OCI-LY7 (cell line): ENCODE measurements at regions not wholly inside any gene's neighbourhood (a gene's known extent, or its start where the extent isn't known, plus 50 kb on each side); places are given as distances from the start of the nearest gene placed in this dataset.

ENCODE experiments used
- BruUV-seq: library from RNA; stranded (reverse); fragments of 400-500 nt; replicated peaks from 2 replicates; lab custom pipeline; 2021; lab: Mats Ljungman, UMichigan
- CTCF ChIA-PET: fragments of 300-600 bp; sonication (Branson Sonifier 250); formaldehyde crosslinking; loops from one replicate; lab custom pipeline; 2022; ENCODE audit warnings: antibody characterized with exemption; ENCODE audit not compliant: unreplicated experiment; lab: Charles Lee
- POLR2A ChIA-PET: fragments of 300-600 bp; sonication (Branson Sonifier 250); formaldehyde crosslinking; loops from one replicate; lab custom pipeline; 2022; ENCODE audit warnings: antibody characterized with exemption; lab: Charles Lee
- DNase-seq: peaks from one replicate; pipeline ENCODE4 v3.0.0-alpha.2; 2015; ENCODE audit warnings: low spot score
- H2AFZ ChIP-seq: fragments of 200-600 bp; sonication (generic), shearing (Covaris generic); 2 replicates; pipeline ENCODE4 v1.6.1; 2014; ENCODE audit warnings: mild to moderate bottlenecking, antibody characterized with exemption, low read length, moderate library complexity
- H3K27ac ChIP-seq: fragments of 200-600 bp; sonication (generic); 2 replicates; pipeline ENCODE4 v1.5.1; 2014; ENCODE audit warnings: mixed run types, low read depth, mild to moderate bottlenecking, moderate library complexity, low read length, inconsistent platforms; ENCODE audit not compliant: poor library complexity, severe bottlenecking
- H3K36me3 ChIP-seq: fragments of 200-600 bp; sonication (generic); 2 replicates; pipeline ENCODE4 v1.6.1; 2014; ENCODE audit warnings: mild to moderate bottlenecking, antibody characterized with exemption, low read length, moderate library complexity, mixed read lengths; ENCODE audit not compliant: insufficient read depth
- H3K4me1 ChIP-seq: fragments of 200-600 bp; sonication (generic); 2 replicates; pipeline ENCODE4 v1.5.1; 2014; ENCODE audit warnings: mild to moderate bottlenecking, low read length; ENCODE audit not compliant: insufficient read depth, poor library complexity, severe bottlenecking
- H3K4me2 ChIP-seq: fragments of 200-600 bp; sonication (generic); 2 replicates; pipeline ENCODE4 v1.6.1; 2014; ENCODE audit warnings: mild to moderate bottlenecking, low read length
- H3K4me3 ChIP-seq: fragments of 200-600 bp; sonication (generic); 2 replicates; pipeline ENCODE4 v1.5.1; 2014; ENCODE audit warnings: mild to moderate bottlenecking, low read depth, low read length; ENCODE audit not compliant: poor library complexity, severe bottlenecking
- H3K79me2 ChIP-seq: fragments of 200-600 bp; sonication (generic); 2 replicates; pipeline ENCODE4 v1.6.1; 2016; ENCODE audit warnings: low read depth, mild to moderate bottlenecking, low read length, moderate library complexity, mixed read lengths; ENCODE audit not compliant: insufficient read depth
- H3K9me2 ChIP-seq: fragments of 200-600 bp; sonication (generic); 2 replicates; pipeline ENCODE4 v1.6.1; 2016; ENCODE audit warnings: mild to moderate bottlenecking, low read length, mixed read lengths; ENCODE audit not compliant: insufficient read depth
- H3K9me3 ChIP-seq: fragments of 200-600 bp; sonication (generic); 2 replicates; pipeline ENCODE4 v1.6.1; 2014; ENCODE audit warnings: mild to moderate bottlenecking, mixed run types, low read length, mixed read lengths
- H4K20me1 ChIP-seq: fragments of 200-600 bp; sonication (generic); 2 replicates; pipeline ENCODE4 v1.6.1; 2014; ENCODE audit warnings: mild to moderate bottlenecking, antibody characterized with exemption, low read length, moderate library complexity, mixed read lengths; ENCODE audit not compliant: insufficient read depth
- CTCF ChIP-seq: fragments of 200-600 bp; sonication (generic); conservative IDR thresholded peaks from 2 replicates; pipeline ENCODE4 v1.5.1; 2014; ENCODE audit warnings: mild to moderate bottlenecking, antibody characterized with exemption, low read length, moderate library complexity, mixed read lengths
- EZH2phosphoT487 ChIP-seq: fragments of 200-600 bp; sonication (generic); IDR thresholded peaks from 2 replicates; pipeline ENCODE4 v1.6.1; 2018; ENCODE audit warnings: low read depth, borderline replicate concordance, mild to moderate bottlenecking, mixed run types, antibody characterized with exemption, low read length, moderate library complexity, mixed read lengths
- intact Hi-C: fragments of 100-400 bp; cut with micrococcal nuclease; formaldehyde crosslinking; loops from one replicate; pipeline ENCODE4 v1.10.0; 2022; ENCODE audit not compliant: unreplicated experiment

- intact Hi-C loops = no loop called here
- no peak for TF ChIP-seq EZH2phosphoT487
- TF ChIP-seq CTCF = no peak
- Histone ChIP-seq H3K4me1 (no peaks in the 10 kb centered on the region), H3K4me2 (no peak overlapping the region), H3K9me3 (no peaks in the 10 kb centered on the region), H3K36me3 (no peaks in the 10 kb centered on the region), H3K9me2 (no peaks in the 10 kb centered on the region), H4K20me1 (no peaks in the 10 kb centered on the region), H3K79me2 (no peaks in the 10 kb centered on the region), H3K4me3 (no peak overlapping the region), H3K27ac (no peak overlapping the region), H2AFZ (no peak overlapping the region)
- ChIA-PET CTCF (no interaction called here), POLR2A (interaction anchor here (0.5 to 0.7 kb wide), 2 partner anchors 1302 to 1637 kb away, joined by 3 to 5 read pairs; no protein-coding TSS in a partner anchor)
- no peak for DNase-seq
- no TSS peak for BruUV-seq
Observed at GRCh38 chr17:73799096-73799495, 154.9 kb upstream of the SDK2 start.

GRCh38 chr17:73799781-73800627, 155.8 kb upstream of the SDK2 start:
- H2AFZ ChIP-seq = no peak overlapping the region
- no peaks in the 10 kb centered on the region for H3K9me2 ChIP-seq
- H3K36me3 ChIP-seq = no peaks in the 10 kb centered on the region
- H4K20me1 ChIP-seq = no peaks in the 10 kb centered on the region
- H3K79me2 ChIP-seq = no peaks in the 10 kb centered on the region
- ChIA-PET CTCF (no interaction called here), POLR2A (interaction anchor here (0.7 kb wide), 1 partner anchor 1638 kb away, joined by 3 read pairs; no protein-coding TSS in a partner anchor)
- H3K4me1 ChIP-seq = no peaks in the 10 kb centered on the region
- DNase-seq = no peak
- H3K9me3 ChIP-seq = no peaks in the 10 kb centered on the region
- no peak overlapping the region for H3K4me3 ChIP-seq
- intact Hi-C loops = no loop called here
- H3K4me2 ChIP-seq = no peak overlapping the region
- BruUV-seq = no TSS peak
- H3K27ac ChIP-seq = no peak overlapping the region
- TF ChIP-seq EZH2phosphoT487 (no peak), CTCF (no peak)

GRCh38 chr17:73800893-73801292, 156.6 kb upstream of the SDK2 start:
- no peaks in the 10 kb centered on the region for H4K20me1 ChIP-seq
- no peak overlapping the region for H2AFZ ChIP-seq
- H3K9me2 ChIP-seq = no peaks in the 10 kb centered on the region
- H3K4me2 ChIP-seq = no peak overlapping the region
- H3K4me3 ChIP-seq = no peak overlapping the region
- ChIA-PET POLR2A (no interaction called here), CTCF (no interaction called here)
- no peaks in the 10 kb centered on the region for H3K36me3 ChIP-seq
- no TSS peak for BruUV-seq
- H3K27ac ChIP-seq = no peak overlapping the region
- H3K9me3 ChIP-seq = no peaks in the 10 kb centered on the region
- intact Hi-C loops = no loop called here
- H3K79me2 ChIP-seq = no peaks in the 10 kb centered on the region
- DNase-seq = no peak
- TF ChIP-seq EZH2phosphoT487 = no peak
- no peaks in the 10 kb centered on the region for H3K4me1 ChIP-seq
